WTC11 (cell line): ENCODE measurements at regions not wholly inside any gene's neighbourhood (a gene's known extent, or its start where the extent isn't known, plus 50 kb on each side); places are given as distances from the start of the nearest gene placed in this dataset.

Experiments used
- CREB1 ChIP-seq: sonication (generic); formaldehyde crosslinking; IDR thresholded peaks from 2 replicates; pipeline ENCODE4 v1.8.0; 2023; ENCODE audit warnings: mild to moderate bottlenecking, missing genetic modification reagents
- ESRRA ChIP-seq: sonication (generic); formaldehyde crosslinking; IDR thresholded peaks from 2 replicates; pipeline ENCODE4 v1.8.1; 2022; ENCODE audit warnings: mild to moderate bottlenecking, missing genetic modification reagents, borderline replicate concordance
- ETV6 ChIP-seq: sonication (generic); formaldehyde crosslinking; IDR thresholded peaks from 2 replicates; pipeline ENCODE4 v1.8.1; 2022; ENCODE audit warnings: mild to moderate bottlenecking, missing genetic modification reagents
- FOXK1 ChIP-seq: sonication (generic); formaldehyde crosslinking; IDR thresholded peaks from 2 replicates; pipeline ENCODE4 v1.8.0; 2022; ENCODE audit warnings: mild to moderate bottlenecking, moderate library complexity, missing genetic modification reagents
- OVOL2 ChIP-seq: fragments of 250-450 bp; sonication (Bioruptor Pico); IDR thresholded peaks from 2 replicates; pipeline ENCODE4 v1.9.0; 2021; ENCODE audit warnings: mild to moderate bottlenecking, borderline replicate concordance
- SP1 ChIP-seq: sonication (generic); formaldehyde crosslinking; conservative IDR thresholded peaks from 2 replicates; pipeline ENCODE4 v1.8.1; 2022; ENCODE audit warnings: missing genetic modification reagents
- ZNF396 ChIP-seq: fragments of 250-450 bp; sonication (Bioruptor Pico); IDR thresholded peaks from 2 replicates; pipeline ENCODE4 v1.8.0; 2021; ENCODE audit warnings: mild to moderate bottlenecking, moderate library complexity, borderline replicate concordance
- TF ChIP-seq, protein P1 (sequence below): fragments of 200-600 bp; IDR thresholded peaks from 2 replicates; pipeline ENCODE4 v1.8.0; 2022; ENCODE audit warnings: antibody characterized with exemption
- TF ChIP-seq, protein P2 (sequence below): fragments of 250-450 bp; sonication (Bioruptor Pico); IDR thresholded peaks from 2 replicates; pipeline ENCODE4 v1.9.0; 2021; ENCODE audit warnings: mild to moderate bottlenecking
- TF ChIP-seq, protein P3 (sequence below): sonication (generic); formaldehyde crosslinking; IDR thresholded peaks from 2 replicates; pipeline ENCODE4 v1.8.1; 2023; ENCODE audit warnings: mild to moderate bottlenecking, missing genetic modification reagents, moderate library complexity
- TF ChIP-seq, protein P4 (sequence below): sonication (generic); formaldehyde crosslinking; IDR thresholded peaks from 2 replicates; pipeline ENCODE4 v1.8.1; 2023; ENCODE audit warnings: mild to moderate bottlenecking, missing genetic modification reagents, moderate library complexity

DNA sequence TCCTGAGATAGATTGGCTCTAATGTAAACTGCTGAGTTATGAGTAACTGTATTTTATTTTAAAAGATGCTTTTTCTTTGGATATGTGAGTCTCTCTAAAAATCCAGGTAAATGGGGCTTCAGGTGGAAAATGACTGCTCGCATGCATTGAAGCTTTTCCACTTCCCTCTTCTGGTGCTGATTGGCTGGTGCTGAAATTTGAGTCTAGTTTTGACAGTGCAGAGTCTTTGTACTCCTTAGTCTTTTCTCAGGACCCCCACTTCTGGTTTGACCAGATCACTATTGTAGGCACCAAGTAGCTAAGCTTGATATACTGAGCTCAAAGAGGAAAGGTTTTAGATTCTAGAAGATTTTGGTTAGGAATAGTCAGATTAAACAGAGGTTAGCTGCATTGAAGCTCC is 60.7 kb upstream of the TULP4 start:
- TF ChIP-seq, protein P1, sequence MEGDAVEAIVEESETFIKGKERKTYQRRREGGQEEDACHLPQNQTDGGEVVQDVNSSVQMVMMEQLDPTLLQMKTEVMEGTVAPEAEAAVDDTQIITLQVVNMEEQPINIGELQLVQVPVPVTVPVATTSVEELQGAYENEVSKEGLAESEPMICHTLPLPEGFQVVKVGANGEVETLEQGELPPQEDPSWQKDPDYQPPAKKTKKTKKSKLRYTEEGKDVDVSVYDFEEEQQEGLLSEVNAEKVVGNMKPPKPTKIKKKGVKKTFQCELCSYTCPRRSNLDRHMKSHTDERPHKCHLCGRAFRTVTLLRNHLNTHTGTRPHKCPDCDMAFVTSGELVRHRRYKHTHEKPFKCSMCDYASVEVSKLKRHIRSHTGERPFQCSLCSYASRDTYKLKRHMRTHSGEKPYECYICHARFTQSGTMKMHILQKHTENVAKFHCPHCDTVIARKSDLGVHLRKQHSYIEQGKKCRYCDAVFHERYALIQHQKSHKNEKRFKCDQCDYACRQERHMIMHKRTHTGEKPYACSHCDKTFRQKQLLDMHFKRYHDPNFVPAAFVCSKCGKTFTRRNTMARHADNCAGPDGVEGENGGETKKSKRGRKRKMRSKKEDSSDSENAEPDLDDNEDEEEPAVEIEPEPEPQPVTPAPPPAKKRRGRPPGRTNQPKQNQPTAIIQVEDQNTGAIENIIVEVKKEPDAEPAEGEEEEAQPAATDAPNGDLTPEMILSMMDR: no peak
- TF ChIP-seq ESRRA (CRISPR knock-in tag) (no peak), ZNF396 (no peak), OVOL2 (CRISPR knock-in tag) (no peak), ETV6 (CRISPR knock-in tag) (no peak), SP1 (no peak), CREB1 (no peak), FOXK1 (CRISPR knock-in tag) (no peak)
- TF ChIP-seq, protein P2, sequence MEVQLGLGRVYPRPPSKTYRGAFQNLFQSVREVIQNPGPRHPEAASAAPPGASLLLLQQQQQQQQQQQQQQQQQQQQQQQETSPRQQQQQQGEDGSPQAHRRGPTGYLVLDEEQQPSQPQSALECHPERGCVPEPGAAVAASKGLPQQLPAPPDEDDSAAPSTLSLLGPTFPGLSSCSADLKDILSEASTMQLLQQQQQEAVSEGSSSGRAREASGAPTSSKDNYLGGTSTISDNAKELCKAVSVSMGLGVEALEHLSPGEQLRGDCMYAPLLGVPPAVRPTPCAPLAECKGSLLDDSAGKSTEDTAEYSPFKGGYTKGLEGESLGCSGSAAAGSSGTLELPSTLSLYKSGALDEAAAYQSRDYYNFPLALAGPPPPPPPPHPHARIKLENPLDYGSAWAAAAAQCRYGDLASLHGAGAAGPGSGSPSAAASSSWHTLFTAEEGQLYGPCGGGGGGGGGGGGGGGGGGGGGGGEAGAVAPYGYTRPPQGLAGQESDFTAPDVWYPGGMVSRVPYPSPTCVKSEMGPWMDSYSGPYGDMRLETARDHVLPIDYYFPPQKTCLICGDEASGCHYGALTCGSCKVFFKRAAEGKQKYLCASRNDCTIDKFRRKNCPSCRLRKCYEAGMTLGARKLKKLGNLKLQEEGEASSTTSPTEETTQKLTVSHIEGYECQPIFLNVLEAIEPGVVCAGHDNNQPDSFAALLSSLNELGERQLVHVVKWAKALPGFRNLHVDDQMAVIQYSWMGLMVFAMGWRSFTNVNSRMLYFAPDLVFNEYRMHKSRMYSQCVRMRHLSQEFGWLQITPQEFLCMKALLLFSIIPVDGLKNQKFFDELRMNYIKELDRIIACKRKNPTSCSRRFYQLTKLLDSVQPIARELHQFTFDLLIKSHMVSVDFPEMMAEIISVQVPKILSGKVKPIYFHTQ (CRISPR knock-in tag): no peak
- TF ChIP-seq, protein P3, sequence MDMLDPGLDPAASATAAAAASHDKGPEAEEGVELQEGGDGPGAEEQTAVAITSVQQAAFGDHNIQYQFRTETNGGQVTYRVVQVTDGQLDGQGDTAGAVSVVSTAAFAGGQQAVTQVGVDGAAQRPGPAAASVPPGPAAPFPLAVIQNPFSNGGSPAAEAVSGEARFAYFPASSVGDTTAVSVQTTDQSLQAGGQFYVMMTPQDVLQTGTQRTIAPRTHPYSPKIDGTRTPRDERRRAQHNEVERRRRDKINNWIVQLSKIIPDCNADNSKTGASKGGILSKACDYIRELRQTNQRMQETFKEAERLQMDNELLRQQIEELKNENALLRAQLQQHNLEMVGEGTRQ (CRISPR knock-in tag): no peak
- TF ChIP-seq, protein P4, sequence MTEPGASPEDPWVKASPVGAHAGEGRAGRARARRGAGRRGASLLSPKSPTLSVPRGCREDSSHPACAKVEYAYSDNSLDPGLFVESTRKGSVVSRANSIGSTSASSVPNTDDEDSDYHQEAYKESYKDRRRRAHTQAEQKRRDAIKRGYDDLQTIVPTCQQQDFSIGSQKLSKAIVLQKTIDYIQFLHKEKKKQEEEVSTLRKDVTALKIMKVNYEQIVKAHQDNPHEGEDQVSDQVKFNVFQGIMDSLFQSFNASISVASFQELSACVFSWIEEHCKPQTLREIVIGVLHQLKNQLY (CRISPR knock-in tag): no peak
